Ramos (cell line): ENCODE measurements at regions not wholly inside any gene's neighbourhood (a gene's known extent, or its start where the extent isn't known, plus 50 kb on each side); places are given as distances from the start of the nearest gene placed in this dataset.
"Not testable (repeated sequence)": the region's sequence is repeated elsewhere in the genome, so short reads cannot be mapped to it uniquely, and the experiment has no call there.

Source experiments
- in situ Hi-C: fragments of 300-500 bp; cut with MboI; formaldehyde crosslinking; loops from one replicate; pipeline ENCODE4 v1.14.3; 2022; ENCODE audit warnings: low sequenced_read_pairs; ENCODE audit not compliant: unreplicated experiment

DNA sequence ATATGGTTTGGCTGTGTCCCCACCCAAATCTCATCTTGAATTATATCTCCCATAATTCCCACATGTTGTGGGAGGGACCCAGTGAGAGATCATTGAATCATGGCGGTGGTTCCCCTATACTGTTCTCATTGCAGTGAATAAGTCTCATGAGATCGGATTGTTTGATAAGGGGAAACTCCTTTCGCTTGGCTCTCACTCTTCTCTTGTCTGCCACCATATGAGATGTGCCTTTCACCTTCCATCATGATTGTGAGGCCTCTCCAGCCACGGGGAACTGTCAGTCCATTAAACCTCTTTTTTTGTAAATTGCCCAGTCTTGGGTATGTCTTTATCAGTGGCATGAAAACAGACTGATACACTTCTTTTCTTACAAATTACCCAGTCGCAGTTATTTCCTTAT lies 417.6 kb upstream of the RUNX1 start:
- in situ Hi-C loops = not testable (repeated sequence)

DNA sequence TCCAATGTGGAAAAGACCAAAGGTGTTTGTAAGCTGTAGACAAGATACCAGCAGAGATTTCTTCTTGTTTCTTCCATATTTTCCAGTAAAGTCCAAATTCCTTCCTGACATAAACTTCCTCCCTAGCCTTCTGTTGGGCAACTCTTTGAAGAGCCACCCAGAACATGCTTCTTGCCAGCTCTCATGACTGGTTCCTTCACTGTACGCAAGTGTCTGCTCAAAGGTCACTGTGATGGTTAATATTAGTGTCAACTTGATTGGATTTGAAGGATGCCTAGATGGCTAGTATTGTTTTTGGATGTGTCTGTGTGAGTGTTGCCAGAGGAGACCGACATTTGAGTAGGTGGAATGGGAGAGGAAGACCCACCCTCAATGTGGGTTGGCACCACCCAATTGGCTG lies 416.6 kb upstream of the RUNX1 start:
- in situ Hi-C loops = no loop called here

DNA sequence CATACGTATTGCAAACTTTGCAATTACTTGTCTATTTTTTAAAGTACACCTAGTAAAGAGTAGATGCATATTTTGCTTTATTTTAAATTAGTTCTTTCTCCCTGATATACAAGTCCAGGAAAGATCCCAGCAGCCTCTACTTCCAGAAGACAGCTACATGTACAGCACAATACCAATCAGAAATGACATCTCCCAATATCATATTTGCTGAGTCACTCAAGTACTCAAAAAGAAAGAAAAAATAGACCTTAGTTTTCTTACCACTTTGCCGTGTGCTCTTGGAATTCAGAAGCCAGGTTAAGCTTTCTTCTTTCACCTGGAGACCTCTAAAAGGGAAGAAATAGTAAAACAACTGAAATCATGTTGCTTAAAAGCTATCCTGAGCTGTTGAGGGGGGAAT lies 412.6 kb upstream of the RUNX1 start:
- in situ Hi-C loops = no loop called here

DNA sequence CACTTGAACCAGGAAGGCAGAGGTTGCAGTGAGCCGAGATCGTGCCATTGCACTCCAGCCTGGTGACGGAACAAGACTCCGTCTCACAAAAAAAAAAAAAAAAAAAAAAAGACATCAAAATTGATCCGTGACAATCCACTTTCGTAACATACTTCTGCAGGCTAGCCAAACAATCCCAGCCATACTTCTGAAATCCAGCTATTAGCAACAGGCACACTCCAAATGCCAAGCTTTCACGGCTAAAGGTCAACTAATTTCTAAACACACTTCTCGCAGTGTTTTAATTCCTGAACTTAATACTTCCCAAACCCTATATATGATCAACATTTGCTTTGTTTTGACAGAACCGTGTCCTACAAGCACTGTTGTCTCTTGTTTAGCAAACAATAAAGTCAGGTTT lies 411.3 kb upstream of the RUNX1 start:
- in situ Hi-C loops = no loop called here

DNA sequence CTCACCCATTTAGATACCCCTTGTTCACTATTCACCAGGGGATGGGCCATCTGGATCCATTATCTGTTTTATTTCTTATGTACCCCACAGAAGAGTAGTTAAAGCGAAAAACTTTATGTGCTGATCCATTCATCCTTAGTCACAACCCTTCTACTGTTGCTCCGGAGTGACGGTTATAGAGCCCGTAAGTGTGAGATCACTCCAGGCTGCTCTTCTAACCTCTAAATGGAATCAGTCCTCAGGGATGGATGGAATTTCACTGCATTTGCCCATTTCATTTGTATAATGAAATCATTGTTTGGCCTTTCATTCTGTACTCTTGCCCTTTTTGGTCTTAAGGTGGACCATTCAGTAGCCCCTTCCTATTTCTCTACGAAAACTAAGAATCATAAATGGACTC lies 409.3 kb upstream of the RUNX1 start:
- in situ Hi-C loops = no loop called here

DNA sequence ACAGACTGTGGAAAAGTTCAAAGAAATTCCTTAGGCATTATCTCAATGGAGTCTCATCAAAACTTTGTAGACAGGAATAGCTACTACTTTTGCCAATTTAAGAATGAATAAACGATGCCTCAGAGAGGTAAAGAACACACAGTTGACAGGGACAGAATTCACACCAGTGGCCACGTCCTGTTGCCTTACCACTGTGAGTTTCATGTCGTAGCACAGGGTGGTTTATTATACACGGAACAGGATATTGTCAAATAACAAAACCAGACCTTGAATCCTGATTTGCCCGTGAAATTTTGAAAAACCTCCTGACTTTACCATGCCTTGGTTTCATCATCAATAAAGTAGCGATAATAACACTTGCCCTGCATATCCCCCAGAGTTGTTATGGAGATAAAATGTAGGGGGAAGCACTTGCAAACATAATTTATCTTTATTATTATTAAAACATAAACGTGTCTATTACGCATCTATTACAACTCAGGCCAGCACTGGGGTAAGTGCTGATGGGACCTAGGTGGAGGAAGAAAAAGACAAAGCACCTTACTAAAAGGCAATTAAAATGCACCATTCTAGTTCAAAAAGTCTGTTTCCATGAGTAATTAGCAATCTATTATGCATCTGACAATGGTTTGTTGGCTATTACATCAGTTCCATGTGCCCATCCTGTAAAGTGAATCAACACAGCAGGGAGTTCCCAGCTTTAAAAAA lies 408.1 kb upstream of the RUNX1 start:
- in situ Hi-C loops = no loop called here

DNA sequence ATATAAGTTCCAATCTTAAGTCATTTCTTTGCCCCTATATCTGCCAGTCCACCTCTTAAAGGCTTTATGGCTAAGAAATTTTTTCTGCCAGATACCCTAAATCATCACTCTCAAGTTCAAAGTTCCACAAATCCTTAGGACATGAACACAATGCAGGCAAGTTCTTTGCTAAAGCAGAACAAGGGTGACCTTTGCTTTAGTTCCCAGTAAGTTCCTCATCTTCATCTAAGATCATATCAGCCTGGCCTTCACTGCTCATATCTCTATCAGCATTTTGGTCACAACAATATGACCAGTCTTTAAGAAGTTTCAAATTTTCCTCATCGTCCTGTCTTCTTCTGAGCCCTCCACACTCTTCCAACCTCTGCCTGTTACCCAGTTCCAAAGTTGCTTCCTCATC lies 402.2 kb upstream of the RUNX1 start:
- in situ Hi-C loops = no loop called here

DNA sequence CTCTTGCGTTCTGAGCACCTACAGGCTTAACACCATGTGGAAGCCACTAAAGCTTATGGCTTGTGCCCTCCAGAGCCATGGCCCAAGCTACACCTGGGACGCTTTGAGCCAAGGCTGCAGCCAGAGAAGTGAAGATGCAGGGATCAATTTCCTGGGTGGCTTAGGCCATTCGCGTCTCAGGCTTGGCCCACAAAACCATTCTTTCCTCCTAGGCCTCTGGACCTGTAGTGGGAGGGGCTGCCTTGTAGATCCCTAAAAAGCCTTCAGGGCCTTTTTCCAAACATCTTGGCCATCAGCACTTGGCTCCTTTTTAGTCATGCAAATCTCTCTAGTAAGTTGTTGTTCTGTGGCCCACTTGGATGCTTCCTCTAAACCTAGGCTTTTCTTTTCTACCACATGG lies 401.7 kb upstream of the RUNX1 start:
- in situ Hi-C loops = no loop called here

DNA sequence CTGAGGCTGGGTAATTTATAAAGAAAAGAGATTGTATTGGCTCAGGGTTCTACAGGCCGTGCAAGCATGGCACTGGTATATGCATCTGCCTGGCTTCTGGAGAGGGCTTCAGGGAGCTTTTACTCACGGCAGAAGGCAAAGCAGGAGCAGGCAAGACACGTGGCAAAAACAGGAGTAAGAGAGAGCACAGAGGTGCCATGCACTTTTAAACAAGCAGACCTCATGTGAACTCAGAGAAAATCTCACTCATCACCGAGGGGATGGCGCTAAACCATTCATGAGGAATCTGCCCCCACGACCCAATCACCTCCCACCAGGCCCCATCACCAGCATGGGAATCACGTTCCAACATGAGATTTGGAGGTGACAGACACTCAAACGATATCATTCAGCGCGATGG lies 400.7 kb upstream of the RUNX1 start:
- in situ Hi-C loops = no loop called here

DNA sequence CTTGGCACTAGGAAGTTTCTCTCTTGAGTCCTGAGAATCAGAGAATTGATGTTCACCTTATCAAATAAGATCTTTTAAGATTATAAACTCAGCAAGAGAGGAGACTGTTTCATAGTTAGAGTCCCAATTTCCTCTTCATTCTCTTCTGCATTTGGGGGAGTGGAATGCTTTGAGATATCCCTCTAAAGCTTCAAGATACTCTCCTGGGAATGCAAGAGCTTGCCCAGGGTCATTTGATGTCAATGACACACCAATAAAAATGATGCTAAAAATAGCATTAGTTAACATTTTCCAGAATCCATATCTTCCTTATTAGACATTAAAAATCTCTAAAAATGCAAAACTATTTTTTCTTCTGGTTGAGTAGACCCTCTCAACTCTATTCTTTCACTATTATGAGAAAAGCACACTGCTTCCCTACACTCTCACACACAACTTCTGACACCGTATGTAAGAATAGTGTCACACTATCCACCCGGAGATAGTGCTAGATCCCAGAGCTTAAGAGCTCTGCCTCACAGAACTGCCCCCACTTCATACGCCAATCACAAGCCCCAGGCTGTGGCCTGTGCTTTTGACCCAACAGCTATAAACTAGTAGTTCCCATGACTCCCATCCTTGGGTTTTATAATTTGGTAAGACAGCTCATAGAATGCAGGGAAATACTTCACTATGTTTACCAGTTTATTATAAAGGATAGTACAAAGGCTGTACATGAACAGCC lies 399.9 kb upstream of the RUNX1 start:
- in situ Hi-C loops = no loop called here

DNA sequence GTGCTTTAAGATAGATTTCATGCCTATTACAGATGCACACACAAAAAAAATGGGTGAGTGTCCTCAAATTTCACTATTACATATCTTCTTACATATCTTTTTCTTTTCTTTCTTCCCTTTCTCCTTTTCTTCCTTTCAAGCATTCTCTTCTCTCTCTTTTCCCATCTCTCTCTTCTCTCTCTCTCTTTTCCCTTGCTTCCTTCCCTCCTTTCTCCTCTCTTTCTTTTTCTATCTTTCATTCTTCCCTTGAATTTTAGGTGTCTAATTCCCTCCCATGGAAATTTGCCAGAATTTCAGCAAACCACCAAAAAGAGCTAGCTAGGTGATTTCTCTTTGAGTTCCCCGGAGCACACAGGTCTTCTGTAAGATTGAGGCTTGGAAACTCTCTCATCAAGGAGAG lies 395.3 kb upstream of the RUNX1 start:
- in situ Hi-C loops = no loop called here

DNA sequence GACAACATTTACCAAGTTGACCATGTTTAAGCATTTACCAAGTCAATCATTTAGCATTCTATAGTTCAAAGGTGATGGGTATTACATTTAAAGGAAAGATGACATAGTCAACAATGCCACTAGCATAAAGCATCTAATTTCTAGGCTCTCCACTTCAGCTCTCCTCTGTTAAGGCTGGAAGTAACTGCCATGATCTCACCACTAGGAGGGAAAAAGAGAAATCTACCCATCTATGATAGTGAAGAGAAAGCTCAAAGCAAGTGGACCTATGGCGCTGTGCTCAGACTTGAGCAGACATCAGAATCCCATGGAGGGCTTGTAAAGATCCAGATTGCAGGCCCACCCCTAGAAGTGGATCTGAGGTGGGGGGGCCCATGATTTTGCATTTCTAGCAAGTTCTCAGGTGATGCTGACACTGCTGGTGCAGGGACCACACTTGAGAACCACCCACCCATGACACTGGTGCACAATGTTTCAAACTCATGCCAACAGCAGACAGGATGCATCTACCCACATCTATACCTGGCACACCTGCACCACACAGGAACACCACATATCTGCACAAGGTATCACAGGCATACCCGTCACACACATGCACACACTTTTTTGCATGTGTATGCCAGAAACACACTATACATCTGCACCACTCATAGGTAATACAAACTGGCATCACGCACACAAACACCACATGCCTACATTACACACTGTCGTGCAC lies 392.9 kb upstream of the RUNX1 start:
- in situ Hi-C loops = no loop called here

DNA sequence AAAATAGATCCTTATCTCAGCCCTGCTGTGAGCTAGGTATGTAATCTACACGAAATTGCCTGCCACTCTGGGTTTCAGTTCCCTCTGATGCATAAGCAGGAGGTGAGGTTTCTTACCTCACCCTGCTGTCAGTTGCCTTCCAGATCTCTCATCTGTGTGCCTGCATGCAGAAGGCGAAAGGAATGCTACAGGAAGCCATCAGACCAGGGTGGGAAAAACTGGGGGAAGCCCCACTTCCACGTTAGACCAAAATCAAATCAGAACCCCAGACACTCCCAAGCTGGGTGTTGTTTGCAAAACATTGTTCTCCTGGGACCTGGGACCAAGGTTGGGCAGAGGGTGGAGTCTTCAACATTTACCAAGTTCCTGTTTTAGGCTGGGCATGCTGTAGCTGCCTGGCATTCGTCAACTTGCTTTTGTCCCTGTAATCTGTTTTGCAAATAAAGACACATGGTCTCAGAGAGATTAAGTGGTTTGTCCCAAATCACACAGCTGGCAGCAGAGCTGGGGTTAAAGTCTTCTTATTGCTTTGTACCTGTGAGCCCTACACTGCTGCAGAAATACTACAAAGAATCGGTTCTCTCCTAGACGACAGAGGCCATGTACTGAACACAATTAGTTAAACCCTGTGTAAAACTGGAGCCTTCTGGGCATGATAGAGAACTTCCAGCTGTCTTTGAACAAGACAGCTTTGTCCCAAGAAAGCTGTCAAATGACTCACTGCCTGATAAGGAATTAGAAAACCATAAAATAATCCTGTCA lies 389.7 kb upstream of the RUNX1 start:
- in situ Hi-C loops = no loop called here

DNA sequence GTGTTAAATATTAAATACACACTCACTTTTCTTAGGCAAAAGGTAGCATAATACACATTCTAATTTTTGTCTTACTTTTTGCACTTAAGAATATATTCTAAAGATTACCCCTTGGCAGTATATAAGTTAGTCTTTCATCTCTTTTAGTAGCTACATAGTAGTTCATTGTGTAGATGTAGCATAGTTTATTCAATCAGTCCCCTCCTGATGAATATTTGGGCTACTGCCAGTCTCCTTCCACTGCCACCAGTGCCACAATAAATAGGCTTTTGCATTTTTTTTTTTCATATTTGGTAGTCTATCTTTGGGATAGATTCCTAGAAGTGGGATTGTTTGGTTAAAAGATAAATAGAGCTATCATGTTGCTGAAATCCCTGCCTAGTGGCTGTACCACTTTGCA lies 388.8 kb upstream of the RUNX1 start:
- in situ Hi-C loops = no loop called here

DNA sequence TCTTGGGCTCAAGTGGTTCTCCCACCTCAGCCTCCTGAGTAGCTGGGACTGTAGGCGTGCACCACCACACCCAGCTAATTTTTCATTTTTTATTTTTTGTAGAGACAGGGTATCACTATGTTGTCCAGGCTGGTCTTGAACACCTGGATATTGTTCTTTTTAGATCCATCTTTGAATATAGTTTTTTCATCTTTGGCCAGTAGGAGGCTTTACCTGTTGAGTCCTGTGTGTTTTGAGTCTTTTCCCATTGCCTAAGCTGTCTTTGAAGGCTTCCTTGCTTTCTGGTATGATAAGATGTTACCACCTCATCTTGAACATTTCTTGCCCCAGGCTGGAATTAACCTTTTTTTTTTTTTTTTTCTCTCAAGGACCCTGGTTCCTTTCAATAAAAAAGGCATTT lies 387.8 kb upstream of the RUNX1 start:
- in situ Hi-C loops = no loop called here

DNA sequence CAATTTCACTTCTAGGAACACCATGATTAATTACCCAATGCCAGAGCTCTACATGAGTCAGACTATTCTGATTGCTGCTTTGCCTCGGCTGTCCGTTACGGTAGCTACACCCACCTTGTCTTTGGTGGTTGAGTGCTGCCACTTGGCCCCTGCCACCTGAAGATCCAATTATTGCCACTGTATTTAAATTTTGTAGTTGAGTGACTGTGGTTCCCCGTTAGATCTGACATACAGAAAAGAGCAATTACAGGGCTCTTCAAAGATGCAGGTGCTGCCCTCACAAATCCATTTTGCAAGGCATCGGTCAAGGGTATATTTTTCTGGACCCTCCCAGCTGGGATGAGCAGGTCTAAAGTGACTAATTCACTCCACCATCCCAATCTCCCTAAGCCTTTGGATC lies 383.5 kb upstream of the RUNX1 start:
- in situ Hi-C loops = not testable (repeated sequence)

DNA sequence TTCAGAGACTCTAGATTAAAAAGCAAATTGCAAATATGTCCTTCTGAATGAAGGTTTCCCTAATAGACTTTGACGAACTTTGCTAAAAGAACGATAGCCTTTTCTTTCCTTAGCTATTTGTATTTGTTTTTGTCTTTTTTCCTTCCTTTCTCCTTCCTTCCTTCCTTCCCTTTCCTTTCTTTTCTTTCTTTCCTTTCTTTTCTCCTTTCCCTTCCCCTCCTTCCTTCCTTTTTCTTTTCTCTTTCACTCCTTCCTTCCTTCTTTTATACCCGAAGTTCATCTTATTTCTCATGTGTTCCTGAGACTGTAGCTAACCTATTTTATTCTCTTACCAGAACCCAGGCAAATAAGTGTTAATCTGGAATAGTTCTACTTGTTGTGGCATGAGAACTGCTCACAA lies 381.2 kb upstream of the RUNX1 start:
- in situ Hi-C loops = no loop called here

DNA sequence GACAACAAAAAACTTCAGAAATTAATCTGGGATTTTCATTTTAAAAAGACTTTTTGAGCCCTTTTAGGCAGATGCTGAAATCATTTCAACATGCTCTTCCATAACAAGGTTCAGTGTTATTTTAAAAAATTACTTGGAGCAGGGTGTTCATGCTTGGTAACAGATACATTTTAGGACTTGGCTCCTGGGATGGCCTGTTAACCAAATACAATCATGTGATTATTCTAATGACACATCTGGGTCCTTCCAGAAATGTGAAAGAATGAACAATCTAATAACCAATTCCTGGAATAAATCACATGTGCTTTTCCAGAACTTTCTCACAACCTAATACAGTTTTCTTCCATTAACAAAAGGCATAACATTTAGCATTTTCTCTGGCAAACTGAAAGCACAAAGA lies 379.8 kb upstream of the RUNX1 start:
- in situ Hi-C loops = no loop called here

DNA sequence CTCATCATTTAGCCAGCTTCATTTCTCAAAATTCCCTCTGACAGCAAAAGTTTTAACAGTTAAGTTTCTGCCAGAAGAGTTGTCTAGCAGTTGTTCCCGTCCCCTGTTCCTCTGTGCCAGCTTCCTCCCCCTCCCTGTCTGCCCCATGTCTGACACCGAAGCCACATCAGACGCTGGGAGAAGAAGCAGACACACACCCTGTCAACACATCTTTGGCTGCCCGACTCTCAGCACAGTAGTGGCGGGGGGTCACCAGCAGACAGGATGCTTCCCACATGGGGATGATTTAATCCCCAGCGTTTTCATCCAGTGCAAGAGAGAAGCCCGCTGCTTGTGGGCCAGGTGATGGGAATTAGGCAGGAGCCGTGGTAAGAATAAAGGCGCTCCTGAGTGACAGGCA lies 379.4 kb upstream of the RUNX1 start:
- in situ Hi-C loops = no loop called here

DNA sequence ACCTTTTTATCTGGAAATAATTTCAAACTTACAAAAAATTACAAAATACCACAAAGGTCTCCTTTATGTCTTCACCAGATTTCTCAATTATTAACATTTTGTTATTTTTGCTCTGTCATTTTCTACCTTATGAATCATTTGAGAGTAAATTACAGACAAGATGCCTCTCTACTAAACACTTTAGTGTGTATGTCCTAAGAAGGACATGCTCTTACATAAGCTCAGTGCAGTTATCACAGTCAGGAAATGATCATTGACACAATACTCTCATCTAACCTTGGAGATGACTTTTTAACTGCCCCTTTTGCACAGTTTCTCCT lies 378.9 kb upstream of the RUNX1 start:
- in situ Hi-C loops = no loop called here
